ENCODE measurements at regions not wholly inside any gene's neighbourhood (a gene's known extent, or its start where the extent isn't known, plus 50 kb on each side); places are given as distances from the start of the nearest gene placed in this dataset.
"Not testable (repeated sequence)": the region's sequence is repeated elsewhere in the genome, so short reads cannot be mapped to it uniquely, and the experiment has no call there.

- H3K27ac ChIP-seq = no peak overlapping the region
- 39% methylated on average over 4 of the region's 4 CpGs for WGBS
- H3K27me3 ChIP-seq (replicated peaks; ENCODE audit: insufficient read depth) = no peaks in the 10 kb centered on the region
- H3K4me3 ChIP-seq = no peak overlapping the region
- H3K4me1 ChIP-seq (replicated peaks) = no peaks in the 10 kb centered on the region
- TF ChIP-seq POLR2AphosphoS5 (IDR thresholded peaks at IDR 0.05) (no peak), POLR2A (IDR thresholded peaks at IDR 0.05) (no peak), CTCF (IDR thresholded peaks at IDR 0.05) (no peak)
- H3K36me3 ChIP-seq = no peaks in the 10 kb centered on the region
- intact Hi-C loops (cut with DNase I) = no loop called here
- no peaks in the 10 kb centered on the region for H3K9me3 ChIP-seq
- no peak for DNase-seq (ENCODE audit: low spot score)
Measured at GRCh38 chr14:29391231-29391630, 536.4 kb downstream of the PRKD1 start.

- H3K9me3 ChIP-seq = no peaks in the 10 kb centered on the region
- H3K4me1 ChIP-seq (replicated peaks) = no peaks in the 10 kb centered on the region
- H3K4me3 ChIP-seq = no peak overlapping the region
- DNase-seq (ENCODE audit: low spot score) = no peak
- H3K36me3 ChIP-seq = no peaks in the 10 kb centered on the region
- no peak overlapping the region for H3K27ac ChIP-seq
- intact Hi-C loops (cut with DNase I) = no loop called here
- TF ChIP-seq POLR2AphosphoS5 (IDR thresholded peaks at IDR 0.05) (no peak), POLR2A (IDR thresholded peaks at IDR 0.05) (no peak), CTCF (IDR thresholded peaks at IDR 0.05) (no peak)
- WGBS = 47% methylated on average over 2 of the region's 2 CpGs
- no peaks in the 10 kb centered on the region for H3K27me3 ChIP-seq (replicated peaks; ENCODE audit: insufficient read depth)
Measured at GRCh38 chr14:29391801-29392200, 535.8 kb downstream of the PRKD1 start.

GRCh38 chr14:29392287-29392686 is 535.4 kb downstream of the PRKD1 start:
- WGBS = 94% methylated on average over 3 of the region's 3 CpGs
- no peaks in the 10 kb centered on the region for H3K36me3 ChIP-seq
- TF ChIP-seq POLR2AphosphoS5 (IDR thresholded peaks at IDR 0.05) = no peak
- TF ChIP-seq CTCF (IDR thresholded peaks at IDR 0.05) = no peak
- TF ChIP-seq POLR2A (IDR thresholded peaks at IDR 0.05) = no peak

GRCh38 chr14:29403091-29403490 is 524.6 kb downstream of the PRKD1 start:
- TF ChIP-seq POLR2A (IDR thresholded peaks at IDR 0.05) (no peak), POLR2AphosphoS5 (IDR thresholded peaks at IDR 0.05) (no peak), CTCF (IDR thresholded peaks at IDR 0.05) (no peak)
- Histone ChIP-seq H3K4me1 (replicated peaks) (no peaks in the 10 kb centered on the region), H3K9me3 (no peaks in the 10 kb centered on the region), H3K27ac (no peak overlapping the region), H3K36me3 (no peaks in the 10 kb centered on the region), H3K4me3 (no peak overlapping the region), H3K27me3 (replicated peaks; ENCODE audit: insufficient read depth) (no peaks in the 10 kb centered on the region)
- 61% methylated on average over 2 of the region's 2 CpGs for WGBS
- DNase-seq (ENCODE audit: low spot score) = no peak
- intact Hi-C loops (cut with DNase I) = no loop called here

More at GRCh38 chr14:29392287-29392686, 535.4 kb downstream of the PRKD1 start:
- Histone ChIP-seq H3K27ac (no peak overlapping the region), H3K4me3 (no peak overlapping the region), H3K9me3 (no peaks in the 10 kb centered on the region), H3K4me1 (replicated peaks) (no peaks in the 10 kb centered on the region), H3K27me3 (replicated peaks; ENCODE audit: insufficient read depth) (no peaks in the 10 kb centered on the region)
- DNase-seq (ENCODE audit: low spot score) = no peak
- intact Hi-C loops (cut with DNase I) = no loop called here

- no peaks in the 10 kb centered on the region for H3K9me3 ChIP-seq
- H3K4me3 ChIP-seq = no peak overlapping the region
- no peaks in the 10 kb centered on the region for H3K36me3 ChIP-seq
- WGBS = 83% methylated on average over 2 of the region's 2 CpGs
- no peaks in the 10 kb centered on the region for H3K27me3 ChIP-seq (replicated peaks; ENCODE audit: insufficient read depth)
- H3K27ac ChIP-seq = no peak overlapping the region
- TF ChIP-seq CTCF (IDR thresholded peaks at IDR 0.05) (no peak), POLR2A (IDR thresholded peaks at IDR 0.05) (no peak), POLR2AphosphoS5 (IDR thresholded peaks at IDR 0.05) (no peak)
- intact Hi-C loops (cut with DNase I) = no loop called here
- no peak for DNase-seq (ENCODE audit: low spot score)
- H3K4me1 ChIP-seq (replicated peaks) = no peaks in the 10 kb centered on the region
Measured at GRCh38 chr14:29410581-29410980, 517.1 kb downstream of the PRKD1 start.

- H3K4me1 ChIP-seq (replicated peaks); H3K36me3 ChIP-seq; H3K9me3 ChIP-seq; H3K27me3 ChIP-seq (replicated peaks; ENCODE audit: insufficient read depth); H3K4me3 ChIP-seq; H3K27ac ChIP-seq; DNase-seq (ENCODE audit: low spot score); intact Hi-C loops (cut with DNase I): not testable (repeated sequence)
- 83% methylated on average over 5 of the region's 5 CpGs for WGBS
Measured at GRCh38 chr14:29414931-29415330, 512.7 kb downstream of the PRKD1 start.
